LNCAP (cell line): ENCODE measurements at regions not wholly inside any gene's neighbourhood (a gene's known extent, or its start where the extent isn't known, plus 50 kb on each side); places are given as distances from the start of the nearest gene placed in this dataset.

ENCODE experiments used
- CTCF ChIP-seq: fragments of 450-650 bp; IDR thresholded peaks from 2 replicates; pipeline ENCODE4 v1.5.1; 2017; ENCODE audit warnings: mild to moderate bottlenecking

GRCh38 chrX:20472620-20473258 is 206.0 kb upstream of the RPS6KA3 start:
- no peak for TF ChIP-seq CTCF

DNA sequence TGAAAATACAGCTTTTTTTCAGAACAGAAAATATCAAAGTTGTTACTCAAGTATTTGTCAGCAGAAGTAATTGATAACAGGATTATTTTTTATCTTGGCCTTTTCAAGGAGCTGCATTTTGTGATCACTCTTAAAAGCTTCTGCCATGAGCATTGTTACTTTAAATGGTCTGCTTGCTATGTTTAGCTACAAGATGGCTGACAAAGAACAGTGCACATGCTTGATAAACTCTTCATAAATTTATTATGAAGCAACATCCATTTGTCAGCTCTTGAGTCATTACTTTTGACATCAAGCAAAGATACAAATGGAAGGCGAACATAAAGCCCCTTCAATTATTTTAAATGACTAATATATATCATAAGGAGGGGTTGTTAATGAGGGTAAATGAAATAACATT is 205.4 kb upstream of the RPS6KA3 start:
- no peak for TF ChIP-seq CTCF

- no peak for TF ChIP-seq CTCF
These were observed 204.8 kb upstream of the RPS6KA3 start for GRCh38 chrX:20471483-20471882.

GRCh38 chrX:20463296-20464075 is 196.8 kb upstream of the RPS6KA3 start:
- no peak for TF ChIP-seq CTCF

DNA sequence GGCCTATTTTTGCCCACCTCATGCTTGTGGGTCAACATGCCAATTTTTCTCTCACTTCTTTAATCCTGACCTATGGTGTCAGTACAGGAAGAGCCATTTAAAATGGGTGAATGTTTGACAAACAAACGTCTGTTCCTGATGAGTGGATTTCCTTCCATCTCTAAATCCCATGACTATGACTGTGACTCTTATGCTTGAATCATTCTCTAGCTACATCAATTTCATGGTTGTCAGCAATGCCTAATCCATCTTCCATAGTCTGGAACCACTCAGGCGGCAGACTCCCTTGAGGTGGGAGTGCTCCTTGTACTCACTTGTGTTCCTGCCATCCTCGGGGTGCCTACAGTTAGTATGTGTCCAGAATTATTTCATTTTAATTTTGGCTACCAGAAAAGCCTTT is 194.9 kb upstream of the RPS6KA3 start:
- TF ChIP-seq CTCF = no peak

DNA sequence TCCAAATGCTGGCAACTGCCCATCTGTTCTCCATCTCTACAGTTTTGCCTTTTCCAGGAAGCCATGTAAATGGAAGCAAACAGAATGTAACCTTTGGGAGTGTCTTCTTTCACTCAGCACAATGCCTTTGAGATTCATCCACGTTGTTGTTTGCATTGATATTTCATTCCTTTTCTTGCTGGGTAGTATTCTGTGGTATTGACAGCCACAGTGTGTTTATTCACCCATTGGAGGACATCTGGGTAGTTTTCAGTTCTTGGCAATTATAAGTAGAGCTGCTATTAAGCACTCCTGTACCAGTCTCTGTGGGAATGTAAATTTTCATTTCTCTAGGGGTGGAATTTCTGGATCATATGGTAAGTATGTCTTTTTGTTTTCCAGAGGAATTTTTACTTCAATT is 194.3 kb upstream of the RPS6KA3 start:
- no peak for TF ChIP-seq CTCF

DNA sequence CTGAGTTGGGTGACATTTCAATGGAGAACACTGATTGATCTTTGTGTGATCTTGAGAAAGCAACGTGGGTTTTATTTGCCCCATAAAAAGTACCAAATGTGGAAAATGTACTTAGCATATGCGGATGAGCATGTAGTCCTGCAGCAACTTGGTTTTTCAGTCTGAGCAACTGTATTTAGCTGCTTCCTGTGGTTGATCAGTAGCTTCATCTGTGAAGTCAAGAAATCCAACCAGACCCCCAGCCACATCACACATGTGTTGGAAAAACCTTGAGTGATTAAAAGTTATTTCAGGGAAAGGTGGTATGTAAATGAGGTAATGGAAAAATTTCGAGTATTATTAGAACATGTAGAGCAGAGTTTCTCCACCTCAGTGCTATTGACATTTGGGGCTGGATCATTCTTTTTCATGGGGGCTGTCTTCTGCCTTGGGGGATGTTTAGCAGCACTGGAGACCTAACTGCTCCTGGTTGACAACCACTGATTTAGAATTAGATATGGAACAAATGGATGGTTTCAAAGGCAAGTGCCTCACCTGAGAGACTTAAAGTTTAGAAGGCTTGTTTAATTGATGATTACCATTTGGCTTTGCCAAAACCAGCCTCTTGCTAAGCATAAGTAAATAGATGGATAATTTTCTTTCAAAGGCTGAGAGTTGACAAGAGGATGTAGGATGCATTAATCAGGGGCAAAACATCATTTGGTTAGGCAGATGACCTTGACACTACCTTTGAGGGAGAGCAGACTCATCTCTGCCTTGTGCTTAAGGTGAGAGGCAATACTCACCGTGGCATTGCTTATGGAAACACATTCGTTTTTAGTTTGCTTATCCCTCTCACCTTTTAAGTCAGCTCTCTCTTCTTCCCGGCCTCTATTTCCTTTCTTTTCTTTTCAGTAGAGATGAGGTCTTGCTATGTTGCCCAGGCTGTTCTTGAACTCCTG is 193.0 kb upstream of the RPS6KA3 start:
- no peak for TF ChIP-seq CTCF
